Natural killer cell treated with Interleukin-12 subunit alpha and Interleukin-12 subunit beta and Interleukin-15 and Interleukin-18, amount 100 ng/mL, for 72 hours (primary cell): ENCODE measurements at regions not wholly inside any gene's neighbourhood (a gene's known extent, or its start where the extent isn't known, plus 50 kb on each side); places are given as distances from the start of the nearest gene placed in this dataset.

Source experiments
- ATAC-seq, 2 donors: fragments of 150-1000 bp; cut with Tn5 transposase in 1 of 2; sonication (Bioruptor Pico), chemical (Tn5 transposase) in 1 of 2; 2 replicates each; pipeline ENCODE4 v1.10.0; 2021
- DNase-seq: peaks from one replicate; pipeline ENCODE4 v3.0.0; 2022; ENCODE audit warnings: low spot score
- H3K27ac Mint-ChIP-seq, 2 donors: 1 replicate in 1 of 2; 2 replicates in 1 of 2; pipeline ENCODE4 v1.8.0; 2022; ENCODE audit warnings: mixed read lengths in 2 of 2, mild to moderate bottlenecking in 1 of 2, moderate library complexity in 1 of 2
- H3K27me3 Mint-ChIP-seq, 2 donors: 1 replicate in 1 of 2; 2 replicates in 1 of 2; pipeline ENCODE4 v1.8.0; 2022; ENCODE audit warnings: mixed read lengths in 2 of 2
- H3K36me3 Mint-ChIP-seq: one replicate; pipeline ENCODE4 v1.8.0; 2022; ENCODE audit warnings: mixed read lengths
- H3K4me1 Mint-ChIP-seq, 2 donors: 1 replicate in 1 of 2; 2 replicates in 1 of 2; pipeline ENCODE4 v1.8.0; 2022; ENCODE audit warnings: low read depth in 2 of 2, mixed read lengths in 2 of 2, mild to moderate bottlenecking in 1 of 2
- H3K4me3 Mint-ChIP-seq: one replicate; pipeline ENCODE4 v1.8.0; 2022; ENCODE audit warnings: mixed read lengths
- H3K9me3 Mint-ChIP-seq: 2 replicates; pipeline ENCODE4 v1.8.0; 2022; ENCODE audit warnings: mixed read lengths

GRCh38 chr2:236399409-236399808 lies 135.2 kb upstream of the ASB18 start:
- Mint-ChIP-seq H3K4me1 (no peaks in the 10 kb centered on the region), H3K9me3 (no peaks in the 10 kb centered on the region), H3K36me3 (no peaks in the 10 kb centered on the region), H3K27ac (no peak overlapping the region), H3K4me3 (no peak overlapping the region), H3K27me3 (peaks cover 0 to 2% of the 10 kb centered on the region in 2 donors)
- ATAC-seq: no peak
- DNase-seq: no peak

DNA sequence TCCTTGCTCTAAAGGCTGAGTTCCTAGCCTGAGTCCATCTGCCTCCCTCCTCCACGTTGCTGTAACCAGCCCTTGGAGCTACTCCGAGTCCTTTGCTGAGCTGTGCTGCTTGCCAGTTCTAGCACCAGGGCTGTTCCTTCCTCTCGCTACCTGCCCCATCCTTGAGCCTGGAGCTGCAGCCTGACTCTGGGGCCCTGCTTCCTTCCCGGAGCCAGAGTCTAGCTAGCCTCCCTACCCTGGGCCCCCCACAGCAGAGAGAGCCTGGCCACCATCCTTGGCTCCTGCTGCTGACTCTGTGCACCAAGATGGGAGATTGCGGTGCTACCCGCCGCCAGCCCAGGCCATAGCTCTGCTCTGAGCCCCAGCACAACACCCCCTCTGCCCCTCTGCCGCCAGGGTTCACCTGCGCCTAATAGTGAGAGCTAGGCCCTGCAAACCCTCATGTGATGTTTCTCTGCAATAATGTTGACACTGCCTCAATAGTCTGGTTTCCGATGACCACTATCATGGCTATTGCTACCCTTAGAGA lies 135.9 kb upstream of the ASB18 start:
- H3K9me3 Mint-ChIP-seq: no peaks in the 10 kb centered on the region
- H3K4me1 Mint-ChIP-seq: no peaks in the 10 kb centered on the region

GRCh38 chr2:236400594-236401360 lies 136.6 kb upstream of the ASB18 start:
- no peak for DNase-seq
- H3K36me3 Mint-ChIP-seq: no peaks in the 10 kb centered on the region
- H3K9me3 Mint-ChIP-seq: no peaks in the 10 kb centered on the region
- H3K27me3 Mint-ChIP-seq: peaks cover 7 to 8% of the 10 kb centered on the region in 2 donors
- H3K4me3 Mint-ChIP-seq: no peak overlapping the region
- no peaks in the 10 kb centered on the region for H3K4me1 Mint-ChIP-seq
- no peak overlapping the region for H3K27ac Mint-ChIP-seq
- ATAC-seq: no peak

More for the DNA sequence above, 135.9 kb upstream of the ASB18 start:
- no peak overlapping the region for H3K4me3 Mint-ChIP-seq
- ATAC-seq: peak in 1 of 2 donors; percentile 17
- no peak overlapping the region for H3K27ac Mint-ChIP-seq
- peaks cover under 1 to 2% of the 10 kb centered on the region in 2 donors for H3K27me3 Mint-ChIP-seq
- no peaks in the 10 kb centered on the region for H3K36me3 Mint-ChIP-seq
- DNase-seq: no peak

GRCh38 chr2:236402033-236402790 lies 138.0 kb upstream of the ASB18 start:
- Mint-ChIP-seq H3K36me3 (no peaks in the 10 kb centered on the region), H3K27ac (no peak overlapping the region), H3K9me3 (no peaks in the 10 kb centered on the region), H3K27me3 (peaks cover 8% of the 10 kb centered on the region in 2 donors), H3K4me3 (no peak overlapping the region), H3K4me1 (no peaks in the 10 kb centered on the region)
- ATAC-seq: no peak
- DNase-seq: no peak

- Mint-ChIP-seq H3K4me1 (no peaks in the 10 kb centered on the region), H3K27ac (no peak overlapping the region), H3K27me3 (peaks cover 8% of the 10 kb centered on the region in 2 donors), H3K9me3 (no peaks in the 10 kb centered on the region), H3K36me3 (no peaks in the 10 kb centered on the region), H3K4me3 (no peak overlapping the region)
- ATAC-seq (no peak), DNase-seq (no peak)
Measured at GRCh38 chr2:236403125-236403524, 138.9 kb upstream of the ASB18 start.

- Mint-ChIP-seq H3K27ac (no peak overlapping the region), H3K36me3 (no peaks in the 10 kb centered on the region), H3K9me3 (no peaks in the 10 kb centered on the region), H3K4me3 (no peak overlapping the region), H3K27me3 (peaks cover 8% of the 10 kb centered on the region in 2 donors), H3K4me1 (no peaks in the 10 kb centered on the region)
- peak in 1 of 2 donors; percentile 8 for ATAC-seq
- DNase-seq: no peak
Measured at GRCh38 chr2:236403811-236404210, 139.6 kb upstream of the ASB18 start.

GRCh38 chr2:236404346-236404745 lies 140.1 kb upstream of the ASB18 start:
- DNase-seq (no peak), ATAC-seq (no peak)
- Mint-ChIP-seq H3K4me1 (no peaks in the 10 kb centered on the region), H3K9me3 (no peaks in the 10 kb centered on the region), H3K27me3 (peaks cover 8% of the 10 kb centered on the region in 2 donors), H3K36me3 (no peaks in the 10 kb centered on the region), H3K4me3 (no peak overlapping the region), H3K27ac (no peak overlapping the region)

DNA sequence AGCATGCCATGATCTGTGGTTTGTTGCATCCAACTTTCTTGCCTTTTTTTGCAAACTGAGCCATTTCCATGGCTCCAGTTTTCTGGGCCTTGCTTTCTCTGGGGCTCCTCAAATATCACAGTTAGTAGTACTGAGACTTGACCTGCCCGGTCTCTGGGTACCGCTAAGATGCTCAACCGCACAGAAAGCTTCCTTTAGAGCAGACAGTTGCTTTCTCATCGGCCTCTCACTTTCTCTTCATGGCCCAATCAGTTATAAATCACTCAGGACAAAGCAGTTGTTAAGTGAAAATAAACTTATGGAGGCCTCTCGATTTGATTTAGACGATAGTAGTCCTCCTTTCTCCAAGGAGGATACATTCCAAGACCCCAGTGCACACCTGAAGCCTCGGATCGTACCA lies 141.2 kb upstream of the ASB18 start:
- Mint-ChIP-seq H3K36me3 (no peaks in the 10 kb centered on the region), H3K4me1 (no peaks in the 10 kb centered on the region), H3K27ac (no peak overlapping the region), H3K27me3 (peaks cover 8% of the 10 kb centered on the region in 2 donors), H3K4me3 (no peak overlapping the region), H3K9me3 (no peaks in the 10 kb centered on the region)
- no peak for ATAC-seq
- DNase-seq: no peak

- H3K36me3 Mint-ChIP-seq: peaks cover 6% of the 10 kb centered on the region
- DNase-seq: no peak
- H3K4me3 Mint-ChIP-seq: no peak overlapping the region
- H3K9me3 Mint-ChIP-seq: peaks cover 5% of the 10 kb centered on the region
- no peaks in the 10 kb centered on the region for H3K4me1 Mint-ChIP-seq
- peaks cover 16 to 20% of the 10 kb centered on the region in 2 donors for H3K27me3 Mint-ChIP-seq
- ATAC-seq: no peak
- H3K27ac Mint-ChIP-seq: no peak overlapping the region
Measured at GRCh38 chr2:236408090-236408489, 143.9 kb upstream of the ASB18 start.

GRCh38 chr2:236408786-236409185 lies 144.6 kb upstream of the ASB18 start:
- no peak overlapping the region for H3K4me3 Mint-ChIP-seq
- H3K27me3 Mint-ChIP-seq: peaks cover 17 to 25% of the 10 kb centered on the region in 2 donors
- peaks cover 6% of the 10 kb centered on the region for H3K36me3 Mint-ChIP-seq
- DNase-seq (no peak), ATAC-seq (no peak)
- no peak overlapping the region for H3K27ac Mint-ChIP-seq
- H3K4me1 Mint-ChIP-seq: no peaks in the 10 kb centered on the region
- H3K9me3 Mint-ChIP-seq: peaks cover 5% of the 10 kb centered on the region

DNA sequence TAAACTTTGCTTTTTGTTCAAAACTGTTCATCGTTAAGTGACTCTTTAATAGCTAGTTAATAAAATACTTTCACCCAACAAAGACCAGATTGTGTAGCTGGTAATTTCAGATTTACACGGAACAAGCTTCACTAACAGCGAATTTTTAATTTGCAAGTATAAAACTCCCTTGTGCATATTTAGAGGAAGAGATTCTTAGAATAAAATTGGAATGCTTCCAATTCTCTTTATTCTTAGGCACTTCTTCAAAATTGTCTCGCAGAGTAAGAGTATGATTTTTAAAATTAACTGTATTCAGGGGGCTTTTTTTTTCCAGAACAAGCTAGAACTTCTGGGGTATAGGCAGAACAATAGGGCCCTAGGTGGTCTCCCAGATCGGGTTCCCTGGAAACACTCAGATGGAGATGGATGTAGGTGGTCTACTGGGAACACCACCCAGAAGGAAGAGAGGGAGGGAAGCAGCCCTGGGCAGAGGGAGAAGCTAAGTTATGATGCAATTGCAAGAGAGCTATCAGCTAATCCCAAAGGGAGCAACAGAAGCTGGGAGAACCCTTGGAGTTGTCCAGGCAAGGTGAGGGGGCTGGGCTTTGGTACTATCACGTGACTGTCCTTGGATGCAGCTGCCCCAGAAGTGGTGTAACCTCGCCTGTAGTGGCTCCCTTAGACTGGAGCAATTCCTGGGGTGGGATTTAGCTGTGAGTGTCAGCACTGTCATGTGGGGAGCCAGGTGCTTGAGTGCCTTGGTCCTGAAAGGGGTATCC lies 151.7 kb upstream of the ASB18 start:
- ATAC-seq (no peak), DNase-seq (no peak)
- H3K4me1 Mint-ChIP-seq: no peaks in the 10 kb centered on the region
- peaks cover 23 to 47% of the 10 kb centered on the region in 2 donors for H3K27me3 Mint-ChIP-seq
- H3K27ac Mint-ChIP-seq: no peak overlapping the region
- H3K9me3 Mint-ChIP-seq: peaks cover 5% of the 10 kb centered on the region
- H3K36me3 Mint-ChIP-seq: peaks cover 6% of the 10 kb centered on the region
- no peak overlapping the region for H3K4me3 Mint-ChIP-seq

DNA sequence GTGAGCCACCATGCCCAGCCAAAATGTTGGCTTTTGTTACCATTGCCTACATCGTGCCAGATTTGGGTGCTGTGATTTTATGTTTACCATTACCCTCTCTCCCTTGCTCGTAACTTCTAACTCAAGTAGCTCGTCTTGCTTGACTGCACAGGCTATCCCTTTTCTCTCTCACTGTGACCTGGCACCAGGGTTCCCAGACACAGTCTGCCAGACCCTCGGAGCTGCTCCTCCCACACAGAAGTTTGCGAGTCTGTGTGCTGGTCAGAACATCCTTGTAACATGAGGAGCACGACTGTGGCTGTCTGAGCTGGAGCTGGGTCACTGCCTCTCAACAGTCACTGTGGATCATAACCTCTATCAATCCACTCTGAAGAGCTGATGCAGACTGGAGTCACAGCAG lies 152.5 kb upstream of the ACKR3 start:
- Mint-ChIP-seq H3K27ac (no peak overlapping the region), H3K9me3 (peaks cover 5% of the 10 kb centered on the region), H3K27me3 (peaks cover 30 to 50% of the 10 kb centered on the region in 2 donors), H3K36me3 (peaks cover 4% of the 10 kb centered on the region), H3K4me3 (no peak overlapping the region), H3K4me1 (no peaks in the 10 kb centered on the region)
- no peak for DNase-seq
- ATAC-seq: no peak

- Mint-ChIP-seq H3K4me1 (no peaks in the 10 kb centered on the region), H3K4me3 (no peak overlapping the region), H3K9me3 (no peaks in the 10 kb centered on the region), H3K27ac (no peak overlapping the region), H3K36me3 (no peaks in the 10 kb centered on the region), H3K27me3 (peaks cover 44 to 67% of the 10 kb centered on the region in 2 donors)
- ATAC-seq (no peak), DNase-seq (no peak)
Measured at GRCh38 chr2:236430584-236430983, 139.0 kb upstream of the ACKR3 start.
